ENCODE measurements at regions not wholly inside any gene's neighbourhood (a gene's known extent, or its start where the extent isn't known, plus 50 kb on each side); places are given as distances from the start of the nearest gene placed in this dataset.
"Not testable (repeated sequence)": the region's sequence is repeated elsewhere in the genome, so short reads cannot be mapped to it uniquely, and the experiment has no call there.

- TF ChIP-seq TSHZ2 (CRISPR knock-in tag; IDR thresholded peaks at IDR 0.05) (no peak), POU6F1 (CRISPR knock-in tag; IDR thresholded peaks at IDR 0.05; ENCODE audit: borderline replicate concordance, low read depth) (no peak), ISL1 (CRISPR knock-in tag; IDR thresholded peaks at IDR 0.05) (no peak), SNAI2 (CRISPR knock-in tag; IDR thresholded peaks at IDR 0.05) (no peak), ARNTL (CRISPR knock-in tag; IDR thresholded peaks at IDR 0.05; ENCODE audit: borderline replicate concordance, low read depth) (no peak), PPARA (CRISPR knock-in tag; IDR thresholded peaks at IDR 0.05; ENCODE audit: borderline replicate concordance) (no peak), OSR1 (CRISPR knock-in tag; IDR thresholded peaks at IDR 0.05) (no peak), ESRRG (CRISPR knock-in tag; IDR thresholded peaks at IDR 0.05) (no peak), GLIS3 (CRISPR knock-in tag; IDR thresholded peaks at IDR 0.05) (no peak), CSRNP3 (CRISPR knock-in tag; IDR thresholded peaks at IDR 0.05) (no peak), TOX (CRISPR knock-in tag; IDR thresholded peaks at IDR 0.05; ENCODE audit: borderline replicate concordance) (no peak), ZC3H10 (CRISPR knock-in tag; IDR thresholded peaks at IDR 0.05) (no peak), ZNF565 (CRISPR knock-in tag; conservative IDR thresholded peaks at IDR 0.05; ENCODE audit: low read depth) (no peak), BACH2 (CRISPR knock-in tag; IDR thresholded peaks at IDR 0.05; ENCODE audit: borderline replicate concordance) (no peak), CREB5 (CRISPR knock-in tag; IDR thresholded peaks at IDR 0.05; ENCODE audit: low read depth) (no peak), TCF4 (CRISPR knock-in tag; IDR thresholded peaks at IDR 0.05; ENCODE audit: borderline replicate concordance) (no peak), ZFP3 (CRISPR knock-in tag; IDR thresholded peaks at IDR 0.05) (no peak), PATZ1 (CRISPR knock-in tag; IDR thresholded peaks at IDR 0.05; ENCODE audit: borderline replicate concordance) (no peak)
- ATAC-seq = no peak
Observed at GRCh38 chr11:135001581-135001980, 589.5 kb upstream of the B3GAT1 start.

- not testable (repeated sequence) for ATAC-seq
Observed at GRCh38 chr11:135001065-135001464, 589.0 kb upstream of the B3GAT1 start.

GRCh38 chr11:134999590-134999989 is 587.5 kb upstream of the B3GAT1 start:
- TF ChIP-seq SNAI2 (CRISPR knock-in tag; IDR thresholded peaks at IDR 0.05) (no peak), PATZ1 (CRISPR knock-in tag; IDR thresholded peaks at IDR 0.05; ENCODE audit: borderline replicate concordance) (no peak), CREB5 (CRISPR knock-in tag; IDR thresholded peaks at IDR 0.05; ENCODE audit: low read depth) (no peak), ZNF565 (CRISPR knock-in tag; conservative IDR thresholded peaks at IDR 0.05; ENCODE audit: low read depth) (no peak), BACH2 (CRISPR knock-in tag; IDR thresholded peaks at IDR 0.05; ENCODE audit: borderline replicate concordance) (no peak), ZFP30 (CRISPR knock-in tag; IDR thresholded peaks at IDR 0.05) (no peak), TSHZ2 (CRISPR knock-in tag; IDR thresholded peaks at IDR 0.05) (no peak), CSDC2 (CRISPR knock-in tag; IDR thresholded peaks at IDR 0.05) (no peak), TOX (CRISPR knock-in tag; IDR thresholded peaks at IDR 0.05; ENCODE audit: borderline replicate concordance) (no peak)
- ATAC-seq = no peak
